Skeletal muscle tissue (tissue), 3 donors: ENCODE measurements at regions not wholly inside any gene's neighbourhood (a gene's known extent, or its start where the extent isn't known, plus 50 kb on each side); places are given as distances from the start of the nearest gene placed in this dataset.

Experiments used
- H3K27ac ChIP-seq: one replicate; pipeline ENCODE4 v1.7.0; 2013; ENCODE audit warnings: mild to moderate bottlenecking, low read depth, low read length, inconsistent platforms
- H3K27me3 ChIP-seq, 3 donors: one replicate each; pipeline ENCODE4 v1.7.0; 2013; ENCODE audit warnings: low read length in 3 of 3; ENCODE audit not compliant: control insufficient read depth in 3 of 3, insufficient read depth in 3 of 3
- H3K36me3 ChIP-seq, 3 donors: one replicate each; pipeline ENCODE4 v1.7.0; 2013; ENCODE audit warnings: low read length in 3 of 3; ENCODE audit not compliant: control insufficient read depth in 3 of 3, insufficient read depth in 3 of 3
- H3K4me1 ChIP-seq, 3 donors: one replicate each; pipeline ENCODE4 v1.7.0; 2013; ENCODE audit warnings: low read length in 3 of 3, mild to moderate bottlenecking in 3 of 3; ENCODE audit not compliant: control insufficient read depth in 3 of 3, insufficient read depth in 3 of 3
- H3K4me3 ChIP-seq, 3 donors: one replicate each; pipeline ENCODE4 v1.7.0; 2013; ENCODE audit warnings: low read length in 3 of 3
- H3K9ac ChIP-seq, 3 donors: one replicate each; pipeline ENCODE4 v1.7.0; 2013; ENCODE audit warnings: low read length in 3 of 3, mild to moderate bottlenecking in 3 of 3, moderate library complexity in 2 of 3, low read depth in 1 of 3
- H3K9me3 ChIP-seq, 3 donors: one replicate each; pipeline ENCODE4 v1.7.0; 2013; ENCODE audit warnings: low read length in 3 of 3; ENCODE audit not compliant: control insufficient read depth in 3 of 3
- donor health status: Osteomylitis.

DNA sequence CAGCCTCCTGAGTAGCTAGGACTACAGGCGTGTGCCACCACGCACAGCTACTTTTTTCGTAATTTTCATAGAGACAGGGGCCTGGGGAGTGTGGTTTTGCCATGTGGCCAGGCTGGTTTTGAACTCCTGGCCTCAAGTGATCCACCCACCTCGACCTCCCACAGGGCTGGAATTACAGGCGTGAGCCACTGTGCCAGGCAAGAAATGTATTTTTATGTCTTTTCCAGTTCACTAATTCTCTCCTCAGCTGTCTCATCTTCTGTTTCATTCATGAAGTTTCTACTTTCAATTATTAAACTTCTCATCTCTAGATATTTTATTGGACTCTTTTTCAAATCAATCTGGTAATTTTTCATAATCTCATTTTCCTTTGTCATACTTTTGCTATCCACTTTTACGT is 72.1 kb upstream of the DISP3 start:
- H3K27me3 ChIP-seq: peaks cover 6 to 12% (median 8%) of the 10 kb centered on the region in 3 donors
- no peak overlapping the region for H3K9ac ChIP-seq
- no peaks in the 10 kb centered on the region for H3K9me3 ChIP-seq
- H3K36me3 ChIP-seq: no peaks in the 10 kb centered on the region
- no peak overlapping the region for H3K4me3 ChIP-seq
- no peak overlapping the region for H3K27ac ChIP-seq
- no peaks in the 10 kb centered on the region for H3K4me1 ChIP-seq

DNA sequence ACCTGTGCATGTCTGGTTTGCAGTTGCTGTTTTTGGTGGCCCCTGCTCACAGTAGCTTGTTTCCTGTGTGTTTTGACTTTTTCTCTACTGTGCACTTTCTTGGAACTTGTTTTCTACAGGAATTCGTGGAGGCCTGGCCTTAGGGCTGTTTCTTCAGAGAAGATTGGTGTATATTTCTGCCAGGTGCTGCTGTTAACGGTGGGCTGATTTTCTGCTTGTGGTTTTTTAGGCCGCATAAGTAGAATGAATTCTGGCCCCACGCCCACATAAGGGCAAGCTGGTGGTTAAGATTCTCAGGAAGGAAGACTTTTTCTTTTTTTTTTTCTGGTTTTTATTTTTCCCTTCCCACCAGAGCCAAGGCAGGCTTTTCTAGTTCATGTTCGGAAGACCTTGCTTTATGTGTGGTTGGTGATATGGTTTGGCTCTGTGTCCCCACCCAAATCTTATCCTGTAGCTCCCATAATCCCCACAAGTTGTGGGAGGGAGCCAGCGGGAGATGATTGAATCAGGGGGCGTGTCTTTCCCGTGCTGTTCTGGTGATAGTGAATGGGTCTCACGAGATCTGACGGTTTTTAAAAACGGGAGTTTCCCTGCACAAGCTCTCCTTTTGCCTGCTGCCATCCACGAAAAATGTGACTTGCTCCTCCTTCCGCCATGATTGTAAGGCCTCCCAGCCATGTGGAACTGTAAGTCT is 71.5 kb upstream of the DISP3 start:
- Histone ChIP-seq H3K9ac (no peak overlapping the region), H3K9me3 (no peaks in the 10 kb centered on the region), H3K27ac (no peak overlapping the region), H3K36me3 (no peaks in the 10 kb centered on the region), H3K27me3 (peaks cover 7 to 14% (median 9%) of the 10 kb centered on the region in 3 donors), H3K4me1 (no peaks in the 10 kb centered on the region), H3K4me3 (no peak overlapping the region)

DNA sequence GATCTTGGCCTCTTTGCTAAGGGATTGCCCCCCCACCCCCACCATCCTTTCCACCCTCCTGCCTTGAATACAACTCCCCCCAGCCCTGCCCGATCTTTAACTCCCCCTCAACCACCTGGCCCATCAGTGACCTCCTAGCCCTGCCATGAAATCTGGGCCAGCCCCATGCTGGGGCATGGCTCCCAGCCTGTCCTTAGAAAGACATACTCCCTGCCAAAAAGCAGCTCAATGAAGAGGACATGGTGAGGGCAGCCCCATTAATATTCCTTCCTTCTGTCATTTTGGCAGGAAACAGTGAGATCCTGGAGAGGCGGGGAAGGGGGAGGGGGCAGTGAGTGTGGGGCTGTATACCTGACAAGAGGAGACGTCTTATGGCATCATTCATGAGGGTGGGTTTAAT is 66.8 kb upstream of the DISP3 start:
- Histone ChIP-seq H3K4me3 (no peak overlapping the region), H3K27me3 (peaks cover 25 to 50% (median 34%) of the 10 kb centered on the region in 3 donors), H3K9ac (no peak overlapping the region), H3K36me3 (no peaks in the 10 kb centered on the region), H3K4me1 (no peaks in the 10 kb centered on the region), H3K27ac (no peak overlapping the region), H3K9me3 (no peaks in the 10 kb centered on the region)

DNA sequence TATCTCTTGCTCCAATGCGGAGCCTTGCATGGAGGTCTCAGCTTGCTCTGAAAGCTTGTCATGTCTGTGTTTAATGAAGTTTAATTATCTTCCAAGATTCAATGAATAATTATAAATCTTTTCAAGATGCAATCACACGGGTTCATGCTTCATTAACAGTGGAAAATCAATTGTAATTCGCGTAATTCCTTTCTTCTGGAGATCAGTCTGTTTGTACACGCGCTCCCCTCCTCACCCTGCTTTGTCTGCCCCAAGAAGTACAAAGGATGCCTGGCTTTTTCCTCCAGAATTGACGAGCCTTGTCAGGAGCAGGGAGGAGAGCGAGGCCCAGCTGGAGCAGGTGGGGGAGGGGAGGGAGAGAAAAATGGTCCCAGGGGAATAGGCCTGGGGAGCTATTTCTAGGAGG is 65.0 kb upstream of the DISP3 start:
- Histone ChIP-seq H3K36me3 (no peaks in the 10 kb centered on the region), H3K4me1 (no peaks in the 10 kb centered on the region), H3K4me3 (no peak overlapping the region), H3K9ac (no peak overlapping the region), H3K27me3 (peaks cover 30 to 55% (median 38%) of the 10 kb centered on the region in 3 donors), H3K9me3 (no peaks in the 10 kb centered on the region), H3K27ac (no peak overlapping the region)

DNA sequence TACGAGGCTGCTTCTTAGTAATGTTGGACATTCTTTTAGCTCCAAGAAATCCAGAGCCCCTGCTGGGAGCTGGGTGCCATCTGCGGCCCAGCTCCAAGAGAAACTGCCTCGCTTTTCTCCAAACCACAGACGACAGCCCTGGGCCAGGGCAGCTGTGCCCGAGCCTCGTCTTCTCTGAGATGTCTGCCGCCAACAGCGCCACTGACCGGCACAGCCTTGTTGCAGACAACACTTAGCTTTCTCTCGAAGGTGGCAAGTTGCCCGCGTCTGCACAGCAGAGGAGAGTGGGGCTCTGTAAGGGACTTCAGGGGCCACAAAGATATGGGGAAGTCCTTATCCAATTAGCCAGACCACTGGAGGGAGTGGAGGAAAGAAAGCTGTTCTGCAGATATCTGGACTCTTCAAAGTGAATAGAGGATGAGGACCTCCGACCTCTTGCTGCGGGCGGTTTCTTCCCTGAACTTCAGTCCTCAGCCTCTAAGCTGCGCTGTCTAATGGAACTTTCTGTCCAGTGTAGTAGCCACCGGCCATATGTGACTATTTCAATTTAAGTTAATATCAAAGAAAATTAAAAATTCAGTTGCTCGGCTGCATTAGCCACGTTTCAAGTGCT is 63.9 kb upstream of the DISP3 start:
- no peak overlapping the region for H3K9ac ChIP-seq
- peaks cover 27 to 55% (median 38%) of the 10 kb centered on the region in 3 donors for H3K27me3 ChIP-seq
- no peaks in the 10 kb centered on the region for H3K4me1 ChIP-seq
- H3K36me3 ChIP-seq: no peaks in the 10 kb centered on the region
- no peak overlapping the region for H3K27ac ChIP-seq
- H3K4me3 ChIP-seq: no peak overlapping the region
- H3K9me3 ChIP-seq: no peaks in the 10 kb centered on the region

DNA sequence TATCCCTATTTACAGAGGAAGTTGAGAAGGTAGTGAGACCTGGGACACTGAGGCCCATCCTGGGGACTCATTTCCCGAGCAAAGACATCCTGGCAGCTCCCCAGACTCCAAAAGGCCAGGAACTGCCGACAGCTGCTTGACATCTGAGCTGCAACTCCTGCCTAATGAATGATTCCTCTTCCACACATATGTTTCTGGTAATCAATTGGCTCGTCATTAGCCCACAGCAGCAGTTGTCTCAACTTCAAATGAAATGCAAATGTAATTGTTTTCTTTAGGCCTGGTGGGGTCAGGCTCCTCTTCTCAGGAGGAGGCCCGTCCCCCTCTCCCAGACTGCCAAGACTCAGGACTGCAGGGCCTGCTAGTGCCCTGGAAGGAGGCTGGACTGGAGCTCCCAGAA is 61.8 kb upstream of the DISP3 start:
- Histone ChIP-seq H3K4me3 (no peak overlapping the region), H3K27ac (no peak overlapping the region), H3K9ac (no peak overlapping the region), H3K4me1 (no peaks in the 10 kb centered on the region), H3K27me3 (peaks cover 28 to 60% (median 39%) of the 10 kb centered on the region in 3 donors), H3K36me3 (no peaks in the 10 kb centered on the region), H3K9me3 (no peaks in the 10 kb centered on the region)

DNA sequence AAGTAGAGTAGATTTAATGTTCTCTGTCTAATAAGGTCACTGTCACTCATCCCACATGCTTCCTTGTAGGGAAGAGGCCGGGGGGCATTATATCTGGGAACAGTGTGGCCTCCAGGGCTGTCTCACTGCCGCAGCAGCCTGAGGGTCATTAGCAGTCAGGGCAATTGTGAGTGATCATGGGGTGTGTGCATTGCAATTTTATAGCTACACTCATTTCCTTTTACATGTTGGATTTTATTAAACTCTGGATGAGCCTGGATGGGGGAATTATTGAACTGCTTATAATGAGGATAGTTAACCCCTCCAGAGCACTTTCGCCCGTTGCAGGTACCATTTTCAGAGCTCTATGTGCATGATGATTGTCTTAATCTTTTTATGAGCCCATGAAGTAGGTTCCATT is 60.9 kb upstream of the DISP3 start:
- H3K27ac ChIP-seq: no peak overlapping the region
- H3K9ac ChIP-seq: no peak overlapping the region
- no peaks in the 10 kb centered on the region for H3K36me3 ChIP-seq
- peaks cover 24 to 52% (median 33%) of the 10 kb centered on the region in 3 donors for H3K27me3 ChIP-seq
- H3K4me3 ChIP-seq: no peak overlapping the region
- H3K9me3 ChIP-seq: no peaks in the 10 kb centered on the region
- H3K4me1 ChIP-seq: no peaks in the 10 kb centered on the region

DNA sequence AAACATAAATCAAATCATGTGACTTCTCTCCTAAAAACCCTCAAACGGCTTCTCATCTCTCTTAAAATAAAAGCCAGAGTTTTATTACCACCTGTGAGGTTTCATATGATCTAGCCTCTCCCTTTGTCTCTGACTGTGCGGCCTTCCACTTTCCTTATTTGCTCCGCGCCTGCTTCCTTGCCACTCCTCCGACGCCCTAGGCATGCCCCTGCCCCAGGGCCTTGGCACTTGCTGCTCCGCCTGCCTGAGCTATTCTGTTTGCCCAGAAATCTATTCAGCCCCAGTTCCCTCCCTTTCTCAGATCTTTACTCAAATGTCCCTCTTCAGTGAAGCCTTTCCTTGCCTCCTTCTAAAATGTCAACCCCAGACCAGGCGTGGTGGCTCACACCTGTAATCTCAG is 57.5 kb upstream of the DISP3 start:
- H3K36me3 ChIP-seq: no peaks in the 10 kb centered on the region
- no peak overlapping the region for H3K4me3 ChIP-seq
- no peaks in the 10 kb centered on the region for H3K4me1 ChIP-seq
- no peaks in the 10 kb centered on the region for H3K9me3 ChIP-seq
- peaks cover 15 to 21% (median 17%) of the 10 kb centered on the region in 3 donors for H3K27me3 ChIP-seq
- H3K9ac ChIP-seq: no peak overlapping the region
- no peak overlapping the region for H3K27ac ChIP-seq

DNA sequence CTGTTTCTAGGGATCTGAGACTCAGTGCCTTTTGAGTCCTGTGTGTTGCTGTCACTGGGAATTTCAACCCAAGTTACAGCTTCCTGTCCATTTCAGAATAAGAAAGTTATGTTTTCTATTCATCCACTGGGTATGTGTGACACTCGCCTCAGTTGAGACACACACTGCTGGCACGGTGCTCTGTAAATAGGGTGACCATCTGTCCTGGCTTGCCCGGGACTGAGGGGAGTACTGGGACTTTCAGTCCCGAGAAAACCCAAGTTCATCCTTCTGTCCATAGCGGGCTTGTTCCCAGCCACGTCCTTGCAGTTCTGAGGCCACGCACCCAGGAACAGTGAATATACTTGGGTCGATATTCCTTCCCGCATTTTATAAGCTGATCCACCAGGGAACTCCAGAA is 56.3 kb upstream of the DISP3 start:
- Histone ChIP-seq H3K27me3 (peaks cover 3 to 15% (median 6%) of the 10 kb centered on the region in 3 donors), H3K9ac (no peak overlapping the region), H3K4me3 (no peak overlapping the region), H3K9me3 (no peaks in the 10 kb centered on the region), H3K27ac (no peak overlapping the region), H3K4me1 (no peaks in the 10 kb centered on the region), H3K36me3 (no peaks in the 10 kb centered on the region)

DNA sequence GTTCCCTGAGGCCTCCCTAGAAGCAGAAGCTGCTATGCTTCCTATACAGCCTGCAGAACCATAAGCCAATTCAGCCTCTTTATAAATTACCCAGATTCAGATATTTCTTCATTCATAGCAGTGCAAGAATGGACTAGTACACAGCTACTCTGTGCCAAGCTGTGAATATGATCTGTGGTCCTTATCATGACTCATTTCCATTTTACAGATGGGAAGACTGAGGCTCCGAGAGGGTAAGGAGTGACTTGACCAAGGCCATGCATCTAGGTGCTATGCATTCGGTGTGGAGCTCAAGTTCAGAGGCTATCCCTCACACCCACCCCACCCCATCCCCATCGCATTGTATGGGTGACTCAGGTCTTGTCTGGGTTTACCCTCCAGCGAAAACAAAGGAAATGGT is 52.3 kb upstream of the DISP3 start:
- no peaks in the 10 kb centered on the region for H3K9me3 ChIP-seq
- peaks cover 3 to 10% (median 10%) of the 10 kb centered on the region in 3 donors for H3K27me3 ChIP-seq
- no peak overlapping the region for H3K4me3 ChIP-seq

More for the DNA sequence above, 52.3 kb upstream of the DISP3 start:
- no peak overlapping the region for H3K27ac ChIP-seq
- H3K36me3 ChIP-seq: no peaks in the 10 kb centered on the region
- no peak overlapping the region for H3K9ac ChIP-seq
- H3K4me1 ChIP-seq: no peaks in the 10 kb centered on the region
